HepG2 (cell line): ENCODE measurements at regions not wholly inside any gene's neighbourhood (a gene's known extent, or its start where the extent isn't known, plus 50 kb on each side); places are given as distances from the start of the nearest gene placed in this dataset.

Experiments
- AKAP8 ChIP-seq: sonication (generic); formaldehyde crosslinking; IDR thresholded peaks from 2 replicates; pipeline ENCODE4 v1.5.1; 2020; ENCODE audit warnings: mild to moderate bottlenecking, missing genetic modification reagents
- ATF3 ChIP-seq: sonication (generic); formaldehyde crosslinking; IDR thresholded peaks from 2 replicates; pipeline ENCODE4 v1.4.0; 2020; ENCODE audit warnings: missing genetic modification reagents
- ETS1 ChIP-seq: sonication (generic); formaldehyde crosslinking; IDR thresholded peaks from 2 replicates; pipeline ENCODE4 v1.4.0; 2020; ENCODE audit warnings: missing genetic modification reagents
- EZH2 ChIP-seq: conservative IDR thresholded peaks from 2 replicates; pipeline ENCODE4 v1.6.1; 2012; ENCODE audit warnings: mild to moderate bottlenecking, low read depth, low read length, moderate library complexity
- MAX ChIP-seq: IDR thresholded peaks from 2 replicates; pipeline ENCODE4 v1.6.1; 2012; ENCODE audit warnings: inconsistent platforms
- SIN3A ChIP-seq: IDR thresholded peaks from 2 replicates; pipeline ENCODE4 v1.6.1; 2011; ENCODE audit warnings: low read depth, mild to moderate bottlenecking, control low read depth, low read length, borderline replicate concordance
- TCF7 ChIP-seq: sonication (generic); IDR thresholded peaks from 2 replicates; pipeline ENCODE4 v1.6.1; 2016; ENCODE audit warnings: antibody characterized with exemption, low read depth
- ZNF24 ChIP-seq: fragments of 450-650 bp; IDR thresholded peaks from 2 replicates; pipeline ENCODE4 v1.6.1; 2017; ENCODE audit warnings: antibody characterized with exemption, mild to moderate bottlenecking

GRCh38 chr1:115201598-115201997 lies 112.3 kb upstream of the TSPAN2 start:
- TF ChIP-seq TCF7 (no peak), ETS1 (CRISPR knock-in tag) (no peak), MAX (no peak), ZNF24 (no peak), ATF3 (CRISPR knock-in tag) (no peak), SIN3A (no peak), EZH2 (no peak), AKAP8 (CRISPR knock-in tag) (no peak)
